ENCODE measurements at regions not wholly inside any gene's neighbourhood (a gene's known extent, or its start where the extent isn't known, plus 50 kb on each side); places are given as distances from the start of the nearest gene placed in this dataset.

DNA sequence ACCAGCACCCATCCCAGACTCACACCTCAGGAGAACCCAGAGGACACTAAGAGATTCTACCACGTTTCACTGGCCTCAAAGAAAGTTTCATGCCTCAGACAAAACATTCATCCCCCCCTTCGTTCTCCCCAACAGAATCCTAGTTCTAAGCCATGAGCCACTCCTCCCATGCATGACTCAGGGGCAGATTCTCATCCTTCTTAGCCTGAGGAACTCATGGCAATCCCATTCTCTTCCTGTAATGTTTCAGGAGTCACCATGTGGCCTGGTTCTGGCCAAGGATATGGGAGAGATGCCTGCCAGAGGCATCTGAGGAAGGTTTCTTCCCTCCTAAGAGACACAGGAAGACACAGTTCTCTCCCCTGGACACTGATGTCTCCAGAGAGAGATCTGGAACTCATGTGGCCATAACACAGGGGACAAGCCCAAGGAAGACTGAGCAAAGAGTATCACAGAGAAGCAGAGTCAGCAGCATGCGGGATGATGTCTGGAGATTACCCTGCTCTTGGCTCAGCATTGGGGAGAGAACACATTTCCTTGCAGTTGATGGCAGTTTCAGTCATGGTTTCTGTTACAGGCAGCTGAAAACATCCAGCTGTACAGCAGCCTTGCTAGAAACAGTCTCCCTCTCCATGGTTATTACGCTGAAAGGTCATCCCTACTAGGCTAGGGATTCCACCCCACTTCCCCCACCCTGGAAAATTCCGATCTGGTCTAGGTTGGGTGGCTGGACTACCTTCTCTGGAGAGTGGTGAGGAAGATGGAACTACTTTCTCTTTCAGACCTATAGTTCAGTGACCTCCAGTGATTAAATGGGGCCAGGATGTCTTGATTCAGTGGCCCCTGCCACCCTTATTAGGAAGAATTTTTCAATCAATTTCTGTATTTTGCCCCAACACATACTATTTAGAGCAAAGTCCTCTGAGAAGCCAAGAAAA lies 115.4 kb downstream of the ZNF608 start:
- intact Hi-C loops (cut with micrococcal nuclease) = no loop called here
- BruUV-seq (replicated peaks) = no TSS peak

DNA sequence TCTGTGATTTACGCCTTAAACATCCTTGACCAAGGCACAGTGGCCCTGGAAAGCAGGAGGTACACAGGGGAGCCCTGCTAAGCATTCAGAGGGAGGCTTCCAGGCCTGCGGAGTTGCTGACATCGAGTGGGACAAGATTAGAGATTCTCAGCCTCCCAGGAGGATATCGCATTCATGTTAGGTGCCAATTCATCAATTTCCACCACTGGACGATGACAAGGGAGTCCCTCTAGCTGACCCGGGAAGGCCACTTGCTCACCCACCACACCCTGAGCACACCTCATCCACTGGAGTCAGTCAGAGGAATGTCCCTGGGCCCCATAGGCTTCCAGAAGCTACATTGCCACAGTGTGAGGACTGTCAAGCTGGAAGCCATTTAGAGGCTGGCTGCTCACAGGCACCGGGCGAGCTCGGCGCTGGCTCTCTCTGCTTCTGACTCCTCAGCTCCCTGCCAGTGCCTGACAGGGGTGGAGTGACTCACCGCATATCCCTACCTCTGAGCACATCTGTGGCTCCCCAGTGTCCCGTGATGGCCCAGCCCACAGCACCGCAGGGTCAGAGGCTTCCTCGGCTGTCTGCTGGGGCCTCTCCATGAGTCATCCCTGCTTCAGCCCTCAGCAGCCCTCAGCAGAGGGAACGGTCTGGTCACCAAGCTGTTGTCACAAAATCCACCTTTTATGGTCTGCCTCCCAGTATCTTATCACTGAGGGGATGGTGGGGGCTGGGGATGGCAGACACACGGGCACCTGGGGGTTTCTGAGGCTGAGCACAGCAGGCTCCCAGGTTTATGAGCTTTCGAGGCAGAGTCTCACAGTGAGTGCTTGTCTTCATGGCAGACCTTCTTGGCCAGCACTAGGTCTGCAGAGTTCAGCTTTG lies 117.5 kb downstream of the ZNF608 start:
- CTCF ChIA-PET = no interaction called here
- TF ChIP-seq EZH2phosphoT487 (IDR thresholded peaks at IDR 0.05; ENCODE audit: borderline replicate concordance) (no peak), JUND (IDR thresholded peaks at IDR 0.05) (peak; percentile 96), TCF7L2 (IDR thresholded peaks at IDR 0.05; ENCODE audit: borderline replicate concordance, extremely low read depth, insufficient read depth, insufficient read length) (peak; percentile 66), SIN3A (IDR thresholded peaks at IDR 0.05; ENCODE audit: low read depth) (peak; percentile 48; the same call in 1 of the 2 replicates), RAD21 (IDR thresholded peaks at IDR 0.05; ENCODE audit: low read depth) (peak; percentile 40), SP1 (IDR thresholded peaks at IDR 0.05; ENCODE audit: low read depth) (peak; percentile 83), EZH2 (IDR thresholded peaks at IDR 0.05) (no peak), POLR2AphosphoS5 (IDR thresholded peaks at IDR 0.05; ENCODE audit: low read depth, low read length) (peak; percentile 68), ZNF274 (IDR thresholded peaks at IDR 0.05; ENCODE audit: low read depth, low read length) (no peak), YY1 (IDR thresholded peaks at IDR 0.05; ENCODE audit: extremely low read depth, insufficient replicate concordance, low read depth, low read length) (peak; percentile 26)
- TF ChIP-seq, protein P1, sequence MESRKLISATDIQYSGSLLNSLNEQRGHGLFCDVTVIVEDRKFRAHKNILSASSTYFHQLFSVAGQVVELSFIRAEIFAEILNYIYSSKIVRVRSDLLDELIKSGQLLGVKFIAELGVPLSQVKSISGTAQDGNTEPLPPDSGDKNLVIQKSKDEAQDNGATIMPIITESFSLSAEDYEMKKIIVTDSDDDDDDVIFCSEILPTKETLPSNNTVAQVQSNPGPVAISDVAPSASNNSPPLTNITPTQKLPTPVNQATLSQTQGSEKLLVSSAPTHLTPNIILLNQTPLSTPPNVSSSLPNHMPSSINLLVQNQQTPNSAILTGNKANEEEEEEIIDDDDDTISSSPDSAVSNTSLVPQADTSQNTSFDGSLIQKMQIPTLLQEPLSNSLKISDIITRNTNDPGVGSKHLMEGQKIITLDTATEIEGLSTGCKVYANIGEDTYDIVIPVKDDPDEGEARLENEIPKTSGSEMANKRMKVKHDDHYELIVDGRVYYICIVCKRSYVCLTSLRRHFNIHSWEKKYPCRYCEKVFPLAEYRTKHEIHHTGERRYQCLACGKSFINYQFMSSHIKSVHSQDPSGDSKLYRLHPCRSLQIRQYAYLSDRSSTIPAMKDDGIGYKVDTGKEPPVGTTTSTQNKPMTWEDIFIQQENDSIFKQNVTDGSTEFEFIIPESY (IDR thresholded peaks at IDR 0.05; ENCODE audit: extremely low read depth, insufficient replicate concordance, low read length) = no peak

More for the DNA sequence above, 115.4 kb downstream of the ZNF608 start:
- no peaks in the 10 kb centered on the region for H4K20me1 ChIP-seq (ENCODE audit: insufficient read depth)
- H3K4me1 ChIP-seq (ENCODE audit: control insufficient read depth in 1 of 2, insufficient read depth in 2 of 2, low read length in 2 of 2) = peaks cover 45 to 58% of the 10 kb centered on the region in 2 experiments
- H3K4me3 ChIP-seq (replicated peaks in 1 of 2; ENCODE audit: low read depth in 1 of 2, low read length in 2 of 2) = no peak overlapping the region
- no peak overlapping the region for H3K27ac ChIP-seq (ENCODE audit: low read depth, low read length)
- no peak for ATAC-seq
- H3K9me3 ChIP-seq (ENCODE audit: control insufficient read depth in 1 of 2, insufficient read depth in 1 of 2, low read depth in 1 of 2, low read length in 2 of 2) = no peaks in the 10 kb centered on the region
- no peak for DNase-seq (ENCODE audit: low read depth, low spot score)
- CTCF ChIA-PET = no interaction called here
- RAD21 ChIA-PET (ENCODE audit: low non-redundant PET in 1 of 2, low total read pairs in 2 of 2, uncharacterized antibody in 2 of 2, unreplicated experiment in 2 of 2) = no interaction called here
- no peak overlapping the region for H2AFZ ChIP-seq (ENCODE audit: low read depth, low read length, poor library complexity, severe bottlenecking)
- no peaks in the 10 kb centered on the region for H3K36me3 ChIP-seq (ENCODE audit: control insufficient read depth in 1 of 2, insufficient read depth in 2 of 2, low read length in 2 of 2)
- H3K9me2 ChIP-seq (ENCODE audit: insufficient read depth) = no peaks in the 10 kb centered on the region
- TF ChIP-seq POLR2A (IDR thresholded peaks at IDR 0.05; ENCODE audit: borderline replicate concordance, extremely low read depth, insufficient read depth, insufficient read length) (no peak), POLR2AphosphoS5 (IDR thresholded peaks at IDR 0.05; ENCODE audit: low read depth, low read length) (no peak), RAD21 (IDR thresholded peaks at IDR 0.05; ENCODE audit: low read depth) (no peak), FOSL1 (IDR thresholded peaks at IDR 0.05; ENCODE audit: low read depth) (no peak), ELF1 (IDR thresholded peaks at IDR 0.05; ENCODE audit: borderline replicate concordance, low read depth) (no peak), TCF7L2 (IDR thresholded peaks at IDR 0.05; ENCODE audit: borderline replicate concordance, extremely low read depth, insufficient read depth, insufficient read length) (no peak)
- TF ChIP-seq, protein P2, sequence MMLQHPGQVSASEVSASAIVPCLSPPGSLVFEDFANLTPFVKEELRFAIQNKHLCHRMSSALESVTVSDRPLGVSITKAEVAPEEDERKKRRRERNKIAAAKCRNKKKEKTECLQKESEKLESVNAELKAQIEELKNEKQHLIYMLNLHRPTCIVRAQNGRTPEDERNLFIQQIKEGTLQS (IDR thresholded peaks at IDR 0.05) = no peak
- H3K9ac ChIP-seq (ENCODE audit: low read length) = no peak overlapping the region
- H3K4me2 ChIP-seq (ENCODE audit: low read length) = no peak overlapping the region; the same call in 1 of the 2 replicates
- no peaks in the 10 kb centered on the region for H3K27me3 ChIP-seq (ENCODE audit: insufficient read depth, low read length)
- POLR2A ChIA-PET = no interaction called here
- no peaks in the 10 kb centered on the region for H3K79me2 ChIP-seq (ENCODE audit: insufficient read depth, low read length)

More for the DNA sequence above, 117.5 kb downstream of the ZNF608 start:
- RAD21 ChIA-PET (ENCODE audit: low non-redundant PET in 1 of 2, low total read pairs in 2 of 2, uncharacterized antibody in 2 of 2, unreplicated experiment in 2 of 2) = no interaction called here
- Histone ChIP-seq H4K20me1 (ENCODE audit: insufficient read depth) (no peaks in the 10 kb centered on the region), H3K9me3 (ENCODE audit: control insufficient read depth in 1 of 2, insufficient read depth in 1 of 2, low read depth in 1 of 2, low read length in 2 of 2) (no peaks in the 10 kb centered on the region), H3K9me2 (ENCODE audit: insufficient read depth) (no peaks in the 10 kb centered on the region), H2AFZ (ENCODE audit: low read depth, low read length, poor library complexity, severe bottlenecking) (peak overlapping the region; percentile 56), H3K36me3 (ENCODE audit: control insufficient read depth in 1 of 2, insufficient read depth in 2 of 2, low read length in 2 of 2) (no peaks in the 10 kb centered on the region), H3K4me1 (ENCODE audit: control insufficient read depth in 1 of 2, insufficient read depth in 2 of 2, low read length in 2 of 2) (peaks cover 31 to 43% of the 10 kb centered on the region in 2 experiments), H3K4me2 (ENCODE audit: low read length) (peak overlapping the region; percentile 85), H3K9ac (ENCODE audit: low read length) (peak overlapping the region; percentile 48), H3K79me2 (ENCODE audit: insufficient read depth, low read length) (no peaks in the 10 kb centered on the region), H3K27ac (ENCODE audit: low read depth, low read length) (peak overlapping the region; percentile 51), H3K4me3 (replicated peaks in 1 of 2; ENCODE audit: low read depth in 1 of 2, low read length in 2 of 2) (peak overlapping the region; percentile 21 to 44), H3K27me3 (ENCODE audit: insufficient read depth, low read length) (no peaks in the 10 kb centered on the region)
- intact Hi-C loops (cut with micrococcal nuclease) = no loop called here
- POLR2A ChIA-PET = interaction anchor here (0.6 to 2.3 kb wide), 4 partner anchors 19 to 119 kb away, joined by 3 to 6 read pairs (median 3); no protein-coding TSS in a partner anchor
- ATAC-seq = peak; percentile 97
- BruUV-seq (replicated peaks) = no TSS peak
- DNase-seq (ENCODE audit: low read depth, low spot score) = peak; percentile 89

Data from HCT116 (cell line).